RWPE2 (cell line): ENCODE measurements at regions not wholly inside any gene's neighbourhood (a gene's known extent, or its start where the extent isn't known, plus 50 kb on each side); places are given as distances from the start of the nearest gene placed in this dataset.
A peak's percentile ranks its signal among the peaks of the same experiment; 100 is the strongest.

Source experiments
- ATAC-seq: fragments of 200-7000 bp; cut with Tn5 transposase; 3 replicates; pipeline ENCODE4 v1.9.1; 2021; ENCODE audit warnings: low read depth
- DNase-seq: peaks from one replicate; pipeline ENCODE4 v3.0.0-alpha.2; 2020; ENCODE audit warnings: low spot score
- H3K27ac ChIP-seq: fragments of 450-650 bp; 2 replicates; pipeline ENCODE4 v1.5.1; 2017; ENCODE audit warnings: mild to moderate bottlenecking; ENCODE audit not compliant: poor library complexity, severe bottlenecking
- H3K27me3 ChIP-seq: fragments of 250-450 bp; sonication (Bioruptor Pico); 2 replicates; pipeline ENCODE4 v1.5.1; 2021; ENCODE audit warnings: mild to moderate bottlenecking, moderate library complexity; ENCODE audit not compliant: insufficient read depth, poor library complexity, severe bottlenecking
- H3K36me3 ChIP-seq: fragments of 250-450 bp; sonication (Bioruptor Pico); 2 replicates; pipeline ENCODE4 v1.5.1; 2020; ENCODE audit warnings: low read depth, mild to moderate bottlenecking, moderate library complexity
- H3K4me1 ChIP-seq: fragments of 250-450 bp; sonication (Bioruptor Pico); 2 replicates; pipeline ENCODE4 v1.5.1; 2021; ENCODE audit warnings: mild to moderate bottlenecking, moderate library complexity; ENCODE audit not compliant: insufficient read depth, poor library complexity, severe bottlenecking
- H3K4me3 ChIP-seq: fragments of 250-450 bp; sonication (Bioruptor Pico); 2 replicates; pipeline ENCODE4 v1.5.1; 2021; ENCODE audit warnings: mild to moderate bottlenecking, moderate library complexity; ENCODE audit not compliant: severe bottlenecking
- H3K9me3 ChIP-seq: fragments of 250-450 bp; sonication (Bioruptor Pico); 2 replicates; pipeline ENCODE4 v1.5.1; 2021; ENCODE audit warnings: mild to moderate bottlenecking, moderate library complexity; ENCODE audit not compliant: severe bottlenecking
- CTCF ChIP-seq: fragments of 450-650 bp; IDR thresholded peaks from one replicate; pipeline ENCODE4 v1.5.1; 2017; ENCODE audit warnings: mild to moderate bottlenecking, moderate library complexity; ENCODE audit not compliant: poor library complexity, severe bottlenecking

GRCh38 chr11:81470446-81470845, 1263.2 kb downstream of the FAM181B start:
- Histone ChIP-seq H3K4me3 (no peak overlapping the region), H3K9me3 (no peaks in the 10 kb centered on the region), H3K27ac (no peak overlapping the region), H3K36me3 (no peaks in the 10 kb centered on the region), H3K4me1 (no peaks in the 10 kb centered on the region), H3K27me3 (no peaks in the 10 kb centered on the region)
- ATAC-seq (no peak), DNase-seq (no peak)
- no peak for TF ChIP-seq CTCF

- H3K4me3 ChIP-seq, result no peak overlapping the region
- H3K9me3 ChIP-seq, result no peaks in the 10 kb centered on the region
- no peaks in the 10 kb centered on the region for H3K36me3 ChIP-seq
- no peak for ATAC-seq
- H3K4me1 ChIP-seq, result no peaks in the 10 kb centered on the region
- DNase-seq, result no peak
- H3K27ac ChIP-seq, result no peak overlapping the region
- TF ChIP-seq CTCF, result no peak
- no peaks in the 10 kb centered on the region for H3K27me3 ChIP-seq
Measured at GRCh38 chr11:81459766-81460306, 1273.8 kb downstream of the FAM181B start.

- no peaks in the 10 kb centered on the region for H3K27me3 ChIP-seq
- H3K9me3 ChIP-seq, result no peaks in the 10 kb centered on the region
- H3K4me1 ChIP-seq, result no peaks in the 10 kb centered on the region
- DNase-seq (no peak), ATAC-seq (no peak; the same call in 2 of the 3 replicates)
- no peak overlapping the region for H3K27ac ChIP-seq
- TF ChIP-seq CTCF, result no peak
- H3K36me3 ChIP-seq, result no peaks in the 10 kb centered on the region
- H3K4me3 ChIP-seq, result no peak overlapping the region
Measured at GRCh38 chr11:81449588-81450156, 1284.0 kb downstream of the FAM181B start.

GRCh38 chr11:81444297-81444696, 1289.4 kb downstream of the FAM181B start:
- Histone ChIP-seq H3K4me1 (no peaks in the 10 kb centered on the region), H3K27me3 (no peaks in the 10 kb centered on the region), H3K9me3 (no peaks in the 10 kb centered on the region), H3K4me3 (no peak overlapping the region), H3K36me3 (no peaks in the 10 kb centered on the region), H3K27ac (no peak overlapping the region)
- ATAC-seq, result no peak
- no peak for DNase-seq
- peak; percentile 15 for TF ChIP-seq CTCF

- Histone ChIP-seq H3K27me3 (no peaks in the 10 kb centered on the region), H3K4me1 (no peaks in the 10 kb centered on the region), H3K9me3 (no peaks in the 10 kb centered on the region), H3K27ac (no peak overlapping the region), H3K36me3 (no peaks in the 10 kb centered on the region), H3K4me3 (no peak overlapping the region)
- DNase-seq (no peak), ATAC-seq (no peak)
- no peak for TF ChIP-seq CTCF
Measured at GRCh38 chr11:81432333-81432732, 1301.3 kb downstream of the FAM181B start.
